ENCODE measurements at regions not wholly inside any gene's neighbourhood (a gene's known extent, or its start where the extent isn't known, plus 50 kb on each side); places are given as distances from the start of the nearest gene placed in this dataset.

DNA sequence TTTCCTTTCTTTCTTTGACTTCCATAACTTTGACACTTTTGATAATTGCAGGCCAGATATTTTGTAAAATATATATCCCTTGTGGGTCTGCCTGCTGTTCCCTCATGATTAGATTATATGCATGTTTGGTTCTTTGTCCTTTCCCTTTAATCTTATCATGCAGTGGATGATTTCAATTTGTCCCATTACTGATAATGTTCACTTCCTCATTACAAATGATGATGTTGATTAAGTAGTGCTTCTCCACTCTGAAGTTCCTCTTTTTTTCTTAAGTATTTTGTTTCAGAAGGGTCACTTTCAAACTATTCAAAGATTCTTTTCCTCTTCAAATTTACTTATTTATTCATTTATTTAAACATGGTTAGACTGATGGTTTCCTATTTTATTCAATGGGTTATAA is 898.1 kb downstream of the XPNPEP1 start:
- H3K9ac ChIP-seq (ENCODE audit: low read length in 5 of 5): no peak overlapping the region
- no peak overlapping the region for H3K27ac ChIP-seq (ENCODE audit: low read depth, low read length)
- H3K9me3 ChIP-seq (ENCODE audit: control insufficient read depth in 5 of 5, low read length in 5 of 5): peaks cover 0 to 3% (median 0%) of the 10 kb centered on the region in 5 donors
- H3K36me3 ChIP-seq (ENCODE audit: control insufficient read depth in 5 of 5, insufficient read depth in 5 of 5, low read length in 5 of 5): no peaks in the 10 kb centered on the region
- H3K27me3 ChIP-seq (ENCODE audit: control insufficient read depth in 5 of 5, insufficient read depth in 4 of 5, low read length in 5 of 5): no peaks in the 10 kb centered on the region
- no peak overlapping the region for H3K4me3 ChIP-seq (ENCODE audit: low read depth in 1 of 5, low read length in 5 of 5)
- peaks cover 0 to 20% (median 7%) of the 10 kb centered on the region in 5 donors for H3K4me1 ChIP-seq (ENCODE audit: control insufficient read depth in 5 of 5, insufficient read depth in 5 of 5, low read length in 5 of 5)

GRCh38 chr10:109022417-109023049 is 900.8 kb downstream of the XPNPEP1 start:
- Histone ChIP-seq H3K27ac (ENCODE audit: low read depth, low read length) (peak overlapping the region; percentile 72), H3K9me3 (ENCODE audit: control insufficient read depth in 5 of 5, low read length in 5 of 5) (peaks cover 0 to 3% (median 0%) of the 10 kb centered on the region in 5 donors), H3K4me1 (ENCODE audit: control insufficient read depth in 5 of 5, insufficient read depth in 5 of 5, low read length in 5 of 5) (peaks cover 0 to 21% (median 9%) of the 10 kb centered on the region in 5 donors), H3K36me3 (ENCODE audit: control insufficient read depth in 5 of 5, insufficient read depth in 5 of 5, low read length in 5 of 5) (no peaks in the 10 kb centered on the region), H3K9ac (ENCODE audit: low read length in 5 of 5) (no peak overlapping the region), H3K4me3 (ENCODE audit: low read depth in 1 of 5, low read length in 5 of 5) (no peak overlapping the region), H3K27me3 (ENCODE audit: control insufficient read depth in 5 of 5, insufficient read depth in 4 of 5, low read length in 5 of 5) (no peaks in the 10 kb centered on the region)

DNA sequence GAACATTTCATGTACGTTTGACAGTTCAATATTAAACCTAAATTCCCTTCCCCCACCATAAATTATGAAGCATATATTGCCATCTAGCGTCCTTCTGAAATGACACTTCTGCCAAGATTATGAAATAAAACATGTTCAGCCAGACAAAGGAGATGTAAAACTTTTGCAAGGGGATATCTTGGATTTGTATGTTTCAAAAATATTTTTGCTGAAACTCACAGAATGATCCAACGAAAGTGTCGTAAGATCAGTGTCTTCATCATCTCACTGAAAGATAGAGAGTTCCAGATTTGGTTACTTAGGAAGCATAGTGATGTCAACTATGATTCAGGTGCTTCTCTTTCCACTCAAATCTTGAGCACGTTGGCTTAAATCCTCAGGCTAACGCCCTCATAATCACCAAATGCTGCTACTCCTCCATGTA is 904.3 kb downstream of the XPNPEP1 start:
- H3K9ac ChIP-seq (ENCODE audit: low read length in 5 of 5): no peak overlapping the region
- peaks cover 0 to under 1% (median 0%) of the 10 kb centered on the region in 5 donors for H3K9me3 ChIP-seq (ENCODE audit: control insufficient read depth in 5 of 5, low read length in 5 of 5)
- H3K36me3 ChIP-seq (ENCODE audit: control insufficient read depth in 5 of 5, insufficient read depth in 5 of 5, low read length in 5 of 5): no peaks in the 10 kb centered on the region
- H3K27me3 ChIP-seq (ENCODE audit: control insufficient read depth in 5 of 5, insufficient read depth in 4 of 5, low read length in 5 of 5): no peaks in the 10 kb centered on the region
- peaks cover 0 to 20% (median 6%) of the 10 kb centered on the region in 5 donors for H3K4me1 ChIP-seq (ENCODE audit: control insufficient read depth in 5 of 5, insufficient read depth in 5 of 5, low read length in 5 of 5)
- no peak overlapping the region for H3K4me3 ChIP-seq (ENCODE audit: low read depth in 1 of 5, low read length in 5 of 5)
- peak overlapping the region; percentile 38 for H3K27ac ChIP-seq (ENCODE audit: low read depth, low read length)

DNA sequence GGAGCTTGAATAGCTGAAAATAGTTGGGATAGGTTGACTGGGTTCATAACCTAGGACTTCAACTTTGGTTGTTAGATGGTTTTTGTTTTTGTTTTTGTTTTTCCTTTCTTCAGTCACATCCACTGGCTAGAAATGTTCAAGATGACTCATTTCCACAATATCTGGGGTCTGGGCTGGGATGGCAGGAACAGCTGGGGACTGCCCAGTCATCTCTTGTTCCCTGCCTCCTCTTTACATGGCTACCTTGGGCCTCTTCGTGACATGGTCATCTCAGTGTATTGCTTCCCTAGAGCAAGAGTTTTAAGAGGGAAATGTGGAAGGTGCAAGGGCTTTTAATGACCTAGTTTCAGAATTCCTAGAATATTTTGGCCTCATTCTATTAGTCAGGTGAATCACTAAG is 915.8 kb downstream of the XPNPEP1 start:
- Histone ChIP-seq H3K4me3 (ENCODE audit: low read depth in 1 of 5, low read length in 5 of 5) (no peak overlapping the region), H3K4me1 (ENCODE audit: control insufficient read depth in 5 of 5, insufficient read depth in 5 of 5, low read length in 5 of 5) (no peaks in the 10 kb centered on the region), H3K27me3 (ENCODE audit: control insufficient read depth in 5 of 5, insufficient read depth in 4 of 5, low read length in 5 of 5) (no peaks in the 10 kb centered on the region), H3K9me3 (ENCODE audit: control insufficient read depth in 5 of 5, low read length in 5 of 5) (no peaks in the 10 kb centered on the region), H3K9ac (ENCODE audit: low read length in 5 of 5) (no peak overlapping the region), H3K27ac (ENCODE audit: low read depth, low read length) (no peak overlapping the region), H3K36me3 (ENCODE audit: control insufficient read depth in 5 of 5, insufficient read depth in 5 of 5, low read length in 5 of 5) (no peaks in the 10 kb centered on the region)

DNA sequence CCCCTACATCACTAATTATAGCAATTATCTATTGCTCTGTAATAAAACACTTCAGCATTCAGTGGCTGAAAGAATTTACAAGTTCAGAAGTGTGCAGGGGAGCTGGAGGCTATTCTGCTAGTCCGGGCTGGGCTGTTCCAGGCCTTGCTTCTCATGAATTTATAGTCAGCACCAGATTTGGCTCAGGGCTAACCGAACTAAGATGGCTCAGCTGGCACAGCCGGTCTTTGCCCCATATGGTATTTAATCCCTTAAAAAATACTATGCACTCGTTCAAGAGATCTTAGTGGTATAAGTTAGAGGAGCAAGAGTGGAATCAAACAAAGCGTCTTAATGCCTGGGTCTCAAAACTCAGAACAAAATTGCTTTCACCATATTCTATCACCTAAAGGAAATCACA is 932.9 kb downstream of the XPNPEP1 start:
- H3K36me3 ChIP-seq (ENCODE audit: control insufficient read depth in 5 of 5, insufficient read depth in 5 of 5, low read length in 5 of 5): no peaks in the 10 kb centered on the region
- H3K4me1 ChIP-seq (ENCODE audit: control insufficient read depth in 5 of 5, insufficient read depth in 5 of 5, low read length in 5 of 5): no peaks in the 10 kb centered on the region
- H3K4me3 ChIP-seq (ENCODE audit: low read depth in 1 of 5, low read length in 5 of 5): no peak overlapping the region
- no peak overlapping the region for H3K9ac ChIP-seq (ENCODE audit: low read length in 5 of 5)
- H3K27me3 ChIP-seq (ENCODE audit: control insufficient read depth in 5 of 5, insufficient read depth in 4 of 5, low read length in 5 of 5): no peaks in the 10 kb centered on the region
- no peaks in the 10 kb centered on the region for H3K9me3 ChIP-seq (ENCODE audit: control insufficient read depth in 5 of 5, low read length in 5 of 5)
- H3K27ac ChIP-seq (ENCODE audit: low read depth, low read length): no peak overlapping the region

DNA sequence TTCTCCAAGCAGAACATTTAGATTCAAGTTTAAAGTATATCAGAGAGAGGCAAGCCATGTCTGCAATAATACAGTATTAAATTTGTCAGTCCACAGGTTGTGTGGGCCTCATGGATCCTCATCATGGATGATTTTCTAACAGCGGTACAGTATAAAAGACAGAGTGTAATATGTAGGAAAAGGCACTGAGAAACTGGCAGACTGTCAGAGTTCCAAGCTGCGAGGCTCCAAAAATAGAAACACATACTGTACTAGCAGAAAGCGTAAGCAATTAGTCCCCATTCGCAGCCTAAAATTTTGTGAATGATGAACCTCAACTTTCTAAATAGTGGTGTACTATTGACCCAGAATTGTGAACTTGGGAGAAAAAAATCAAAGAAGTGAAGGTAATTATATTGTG is 933.3 kb downstream of the XPNPEP1 start:
- Histone ChIP-seq H3K36me3 (ENCODE audit: control insufficient read depth in 5 of 5, insufficient read depth in 5 of 5, low read length in 5 of 5) (no peaks in the 10 kb centered on the region), H3K4me1 (ENCODE audit: control insufficient read depth in 5 of 5, insufficient read depth in 5 of 5, low read length in 5 of 5) (no peaks in the 10 kb centered on the region), H3K9ac (ENCODE audit: low read length in 5 of 5) (no peak overlapping the region), H3K4me3 (ENCODE audit: low read depth in 1 of 5, low read length in 5 of 5) (no peak overlapping the region), H3K27me3 (ENCODE audit: control insufficient read depth in 5 of 5, insufficient read depth in 4 of 5, low read length in 5 of 5) (no peaks in the 10 kb centered on the region), H3K27ac (ENCODE audit: low read depth, low read length) (no peak overlapping the region), H3K9me3 (ENCODE audit: control insufficient read depth in 5 of 5, low read length in 5 of 5) (no peaks in the 10 kb centered on the region)

- H3K36me3 ChIP-seq (ENCODE audit: control insufficient read depth in 5 of 5, insufficient read depth in 5 of 5, low read length in 5 of 5): no peaks in the 10 kb centered on the region
- H3K4me1 ChIP-seq (ENCODE audit: control insufficient read depth in 5 of 5, insufficient read depth in 5 of 5, low read length in 5 of 5): no peaks in the 10 kb centered on the region
- H3K27me3 ChIP-seq (ENCODE audit: control insufficient read depth in 5 of 5, insufficient read depth in 4 of 5, low read length in 5 of 5): no peaks in the 10 kb centered on the region
These were observed 941.2 kb downstream of the XPNPEP1 start for GRCh38 chr10:108982159-108982558.

GRCh38 chr10:108980869-108981268 is 942.4 kb downstream of the XPNPEP1 start:
- H3K9me3 ChIP-seq (ENCODE audit: control insufficient read depth in 5 of 5, low read length in 5 of 5): peaks cover 0 to 17% (median 4%) of the 10 kb centered on the region in 5 donors
- H3K27me3 ChIP-seq (ENCODE audit: control insufficient read depth in 5 of 5, insufficient read depth in 4 of 5, low read length in 5 of 5): no peaks in the 10 kb centered on the region
- no peaks in the 10 kb centered on the region for H3K36me3 ChIP-seq (ENCODE audit: control insufficient read depth in 5 of 5, insufficient read depth in 5 of 5, low read length in 5 of 5)
- no peak overlapping the region for H3K4me3 ChIP-seq (ENCODE audit: low read depth in 1 of 5, low read length in 5 of 5)
- no peak overlapping the region for H3K27ac ChIP-seq (ENCODE audit: low read depth, low read length)
- no peaks in the 10 kb centered on the region for H3K4me1 ChIP-seq (ENCODE audit: control insufficient read depth in 5 of 5, insufficient read depth in 5 of 5, low read length in 5 of 5)
- H3K9ac ChIP-seq (ENCODE audit: low read length in 5 of 5): no peak overlapping the region

More at GRCh38 chr10:108982159-108982558, 941.2 kb downstream of the XPNPEP1 start:
- no peak overlapping the region for H3K9ac ChIP-seq (ENCODE audit: low read length in 5 of 5)
- H3K4me3 ChIP-seq (ENCODE audit: low read depth in 1 of 5, low read length in 5 of 5): no peak overlapping the region
- peaks cover 0 to 9% (median 0%) of the 10 kb centered on the region in 5 donors for H3K9me3 ChIP-seq (ENCODE audit: control insufficient read depth in 5 of 5, low read length in 5 of 5)
- H3K27ac ChIP-seq (ENCODE audit: low read depth, low read length): no peak overlapping the region

DNA sequence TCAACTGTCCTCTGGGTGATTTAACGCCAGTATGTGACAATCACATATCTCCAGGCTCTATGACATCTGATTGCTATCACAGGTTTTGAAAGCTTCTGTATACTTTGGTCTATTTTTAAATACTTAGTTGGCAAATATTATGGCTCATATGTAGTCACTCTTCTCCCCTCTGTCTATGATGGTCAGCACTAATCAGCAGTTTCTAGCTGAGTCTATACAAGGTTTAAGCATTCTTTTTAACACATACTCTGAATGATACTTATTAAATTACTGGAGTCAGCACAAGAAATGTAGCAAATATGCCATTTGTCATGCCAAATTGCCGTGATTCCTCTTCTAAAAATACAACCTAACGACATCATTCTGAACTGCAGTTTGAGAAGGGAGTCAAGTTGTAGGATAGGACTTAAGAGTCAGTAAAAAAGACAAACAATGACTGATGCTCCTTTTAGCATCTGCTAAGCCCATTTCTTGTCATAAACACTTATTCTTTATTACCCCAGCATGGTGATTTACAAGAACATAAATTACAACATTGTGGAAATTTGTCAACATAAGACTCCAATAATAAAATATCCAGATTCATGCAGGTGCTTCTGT is 947.8 kb downstream of the XPNPEP1 start:
- H3K27ac ChIP-seq (ENCODE audit: low read depth, low read length): no peak overlapping the region

GRCh38 chr10:108970016-108970415 is 953.3 kb downstream of the XPNPEP1 start:
- Histone ChIP-seq H3K4me3 (ENCODE audit: low read depth in 1 of 5, low read length in 5 of 5) (no peak overlapping the region), H3K9me3 (ENCODE audit: control insufficient read depth in 5 of 5, low read length in 5 of 5) (peaks cover 0 to 4% (median 0%) of the 10 kb centered on the region in 5 donors), H3K9ac (ENCODE audit: low read length in 5 of 5) (no peak overlapping the region), H3K4me1 (ENCODE audit: control insufficient read depth in 5 of 5, insufficient read depth in 5 of 5, low read length in 5 of 5) (no peaks in the 10 kb centered on the region), H3K27me3 (ENCODE audit: control insufficient read depth in 5 of 5, insufficient read depth in 4 of 5, low read length in 5 of 5) (no peaks in the 10 kb centered on the region), H3K36me3 (ENCODE audit: control insufficient read depth in 5 of 5, insufficient read depth in 5 of 5, low read length in 5 of 5) (no peaks in the 10 kb centered on the region), H3K27ac (ENCODE audit: low read depth, low read length) (no peak overlapping the region)

More for the DNA sequence above, 947.8 kb downstream of the XPNPEP1 start:
- Histone ChIP-seq H3K9me3 (ENCODE audit: control insufficient read depth in 5 of 5, low read length in 5 of 5) (peaks cover 0 to 17% (median 4%) of the 10 kb centered on the region in 5 donors), H3K4me1 (ENCODE audit: control insufficient read depth in 5 of 5, insufficient read depth in 5 of 5, low read length in 5 of 5) (no peaks in the 10 kb centered on the region), H3K36me3 (ENCODE audit: control insufficient read depth in 5 of 5, insufficient read depth in 5 of 5, low read length in 5 of 5) (no peaks in the 10 kb centered on the region), H3K9ac (ENCODE audit: low read length in 5 of 5) (no peak overlapping the region), H3K4me3 (ENCODE audit: low read depth in 1 of 5, low read length in 5 of 5) (no peak overlapping the region), H3K27me3 (ENCODE audit: control insufficient read depth in 5 of 5, insufficient read depth in 4 of 5, low read length in 5 of 5) (no peaks in the 10 kb centered on the region)
